GM19395 (cell line): ENCODE measurements at regions not wholly inside any gene's neighbourhood (a gene's known extent, or its start where the extent isn't known, plus 50 kb on each side); places are given as distances from the start of the nearest gene placed in this dataset.

Experiments used
- ATAC-seq: cut with Tn5 transposase; IDR thresholded peaks from one replicate; pipeline ENCODE4 v1.9.1; 2021; ENCODE audit warnings: mild to moderate bottlenecking, moderate library complexity; ENCODE audit not compliant: unreplicated experiment

DNA sequence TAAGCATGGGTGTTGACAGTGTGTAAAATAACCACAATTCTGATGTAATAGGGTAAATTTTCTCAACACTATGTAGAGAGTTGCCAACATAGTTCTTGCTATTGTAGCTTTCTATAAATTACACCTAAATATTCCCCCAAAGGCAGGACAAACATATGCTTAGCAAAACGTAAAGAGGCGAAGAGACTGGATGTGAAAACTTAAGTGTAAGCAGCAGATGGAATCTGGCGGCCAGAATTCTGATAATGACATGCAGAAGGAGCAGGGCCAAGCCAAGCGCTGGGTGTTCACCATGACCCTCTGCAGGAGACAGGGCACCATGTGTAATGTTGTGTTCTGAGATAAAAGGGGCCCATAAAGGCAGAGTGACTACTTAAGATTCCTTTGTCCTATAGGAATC lies 105.2 kb upstream of the ZNF521 start:
- ATAC-seq: no peak

DNA sequence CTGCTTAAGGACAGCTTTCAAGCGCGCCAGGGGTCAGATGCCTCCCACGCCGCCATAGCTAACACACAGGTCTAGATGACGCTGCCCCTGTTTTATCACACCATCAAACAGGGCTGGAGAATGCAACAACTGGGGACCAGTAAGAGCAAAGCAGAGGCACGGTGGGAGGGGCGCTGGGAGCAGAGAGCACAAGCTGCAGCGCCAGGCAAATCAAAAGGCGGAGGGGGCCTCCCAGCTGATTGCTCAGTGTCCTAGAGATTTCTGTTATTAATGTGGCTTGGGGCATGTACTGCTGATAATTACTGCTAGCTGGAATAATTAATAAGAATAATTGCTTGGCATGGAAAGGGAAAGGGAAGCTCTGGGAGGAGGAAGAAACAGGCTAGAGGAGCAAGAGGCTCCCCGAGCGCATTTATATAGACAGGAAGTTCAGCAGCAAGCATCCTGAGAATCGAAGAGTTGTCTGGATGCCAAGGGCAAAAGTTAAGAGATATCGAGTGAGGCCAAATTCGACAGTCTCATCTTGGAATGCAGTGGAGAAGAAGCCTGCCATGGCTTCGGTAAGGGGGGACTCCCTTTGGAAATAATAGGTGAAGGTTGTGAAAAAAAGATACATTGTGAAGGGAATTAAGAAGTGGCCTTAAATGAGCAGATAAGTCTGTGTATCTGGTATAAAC lies 104.5 kb upstream of the ZNF521 start:
- no peak for ATAC-seq

DNA sequence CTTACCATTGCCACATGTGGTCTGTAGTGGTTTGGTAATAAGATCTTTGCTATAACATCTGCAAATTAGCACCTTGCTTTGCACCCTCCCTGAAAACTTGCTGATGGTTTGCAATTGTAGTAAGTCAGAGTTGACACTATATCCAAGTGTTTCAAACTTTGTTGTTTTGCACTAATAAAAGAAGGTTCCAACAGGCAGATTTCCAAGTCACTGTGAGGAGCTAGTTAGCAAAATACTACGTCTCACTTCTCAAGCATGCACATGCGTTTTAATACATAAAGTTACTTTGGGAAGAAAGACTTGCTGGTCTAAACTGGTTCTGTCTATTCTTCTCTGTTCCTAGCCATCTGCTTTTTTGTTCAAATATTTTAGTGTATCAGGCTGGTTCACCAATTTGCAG lies 103.7 kb upstream of the ZNF521 start:
- ATAC-seq: no peak

DNA sequence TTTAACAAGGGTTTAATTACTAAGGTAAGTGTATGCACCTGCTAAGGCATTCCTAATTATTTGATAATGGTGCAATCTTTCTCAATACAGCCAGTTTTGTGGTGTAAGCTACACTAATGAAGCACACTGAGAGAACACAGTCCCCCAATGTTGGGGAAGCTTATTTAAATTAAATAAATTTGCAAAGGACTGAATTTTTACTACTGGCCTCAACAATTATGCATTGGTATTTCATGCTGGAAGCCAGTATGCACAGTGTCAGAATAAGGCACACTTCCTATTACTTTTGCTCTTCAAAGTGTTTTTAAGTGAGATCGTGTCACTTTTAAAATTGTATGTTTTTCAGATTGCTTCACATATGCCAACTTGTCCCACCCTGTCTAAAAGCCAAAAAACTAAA lies 103.2 kb upstream of the ZNF521 start:
- ATAC-seq: no peak

DNA sequence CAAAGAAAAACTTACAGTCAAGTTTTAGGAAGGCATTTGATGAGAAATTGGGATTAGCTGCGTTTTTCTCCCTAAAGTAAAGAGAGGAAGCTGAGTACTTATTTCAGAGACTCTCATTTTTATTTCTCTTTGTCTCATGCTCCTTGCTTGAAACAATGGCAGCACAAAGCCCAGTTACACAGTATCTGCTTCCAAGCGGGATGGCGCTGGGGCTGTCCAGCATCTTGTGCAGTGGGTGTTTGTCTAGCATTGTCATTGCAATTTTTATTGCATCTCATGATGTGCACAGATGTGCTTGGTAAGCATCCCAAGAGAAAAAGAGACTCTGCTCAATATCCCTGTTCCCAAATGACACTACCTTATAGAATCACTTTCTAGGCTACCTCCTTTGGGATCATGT lies 102.8 kb upstream of the ZNF521 start:
- no peak for ATAC-seq

DNA sequence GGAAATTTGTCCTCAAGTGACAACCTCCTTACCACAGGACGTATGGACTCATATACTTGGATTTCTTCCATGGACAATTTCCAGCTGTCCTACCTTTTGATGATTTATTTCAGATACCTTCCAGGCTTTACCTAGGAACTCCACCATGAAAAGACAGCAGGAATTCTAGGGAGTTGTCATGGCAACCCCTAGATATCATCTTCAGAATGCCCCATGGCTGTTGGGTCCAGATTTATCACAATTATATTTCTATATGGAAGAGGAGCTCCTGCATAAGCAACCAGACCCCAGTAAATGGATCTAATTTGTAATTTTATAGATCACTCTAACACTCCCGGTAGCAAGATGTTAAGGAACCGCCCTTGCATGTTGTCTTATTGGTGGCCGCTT lies 102.3 kb upstream of the ZNF521 start:
- no peak for ATAC-seq

DNA sequence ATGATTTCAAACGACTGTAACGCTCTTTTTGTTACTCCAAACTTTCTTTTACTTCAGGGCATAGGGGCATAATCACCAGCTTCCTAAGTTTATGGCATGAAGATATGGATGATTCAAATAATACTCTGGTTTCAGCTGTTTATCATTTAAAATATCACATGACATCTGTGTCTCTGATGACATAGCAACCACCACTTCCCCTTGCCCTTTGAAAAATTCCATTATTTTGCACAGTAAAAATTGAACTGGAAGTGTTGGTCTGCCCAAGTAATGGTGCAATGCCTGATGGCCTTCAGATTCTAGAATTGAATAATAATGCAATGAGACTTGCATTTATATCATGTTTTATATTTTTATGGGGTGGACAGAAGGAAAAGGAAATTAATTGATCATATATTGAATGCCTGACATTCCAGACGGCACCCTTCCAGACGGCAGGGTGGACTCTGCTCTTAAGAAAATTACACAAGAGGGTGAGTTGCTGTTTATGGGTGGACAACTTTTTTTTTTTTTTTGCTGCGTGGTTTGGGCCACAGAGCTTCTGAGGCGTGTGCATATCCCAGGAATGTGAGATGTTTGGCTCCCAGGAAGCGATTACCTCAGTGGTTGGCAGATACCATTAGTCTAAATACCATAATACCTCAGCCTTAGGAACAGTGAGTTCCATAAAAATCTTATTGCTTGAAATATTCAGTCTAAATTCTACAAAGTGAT lies 101.7 kb upstream of the ZNF521 start:
- no peak for ATAC-seq

DNA sequence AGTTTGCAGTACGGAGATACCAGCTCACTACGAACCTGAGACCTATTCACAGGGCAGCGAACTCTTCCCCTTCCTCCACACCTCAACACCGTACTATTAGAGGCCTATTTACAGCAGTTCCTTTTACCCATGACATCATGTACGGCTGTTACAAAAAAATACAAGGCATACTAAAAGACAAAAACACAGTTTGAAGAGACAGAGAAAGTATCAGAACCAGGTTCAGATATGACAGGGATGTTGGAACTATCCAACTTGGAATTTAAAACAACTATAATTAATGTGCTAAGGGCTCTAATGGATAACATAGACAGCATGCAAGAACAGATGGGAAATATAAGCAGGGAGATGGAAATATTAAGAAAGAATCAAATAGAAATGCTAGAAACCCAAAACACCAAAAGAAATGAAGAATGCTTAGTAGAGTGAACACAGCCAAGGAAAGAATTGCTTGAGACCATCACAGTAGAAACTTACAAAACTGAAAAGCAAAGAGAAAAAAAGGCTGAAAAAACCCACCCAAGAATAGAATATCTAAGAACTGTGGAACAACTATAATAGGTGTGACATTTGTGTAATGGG lies 99.2 kb upstream of the ZNF521 start:
- no peak for ATAC-seq

DNA sequence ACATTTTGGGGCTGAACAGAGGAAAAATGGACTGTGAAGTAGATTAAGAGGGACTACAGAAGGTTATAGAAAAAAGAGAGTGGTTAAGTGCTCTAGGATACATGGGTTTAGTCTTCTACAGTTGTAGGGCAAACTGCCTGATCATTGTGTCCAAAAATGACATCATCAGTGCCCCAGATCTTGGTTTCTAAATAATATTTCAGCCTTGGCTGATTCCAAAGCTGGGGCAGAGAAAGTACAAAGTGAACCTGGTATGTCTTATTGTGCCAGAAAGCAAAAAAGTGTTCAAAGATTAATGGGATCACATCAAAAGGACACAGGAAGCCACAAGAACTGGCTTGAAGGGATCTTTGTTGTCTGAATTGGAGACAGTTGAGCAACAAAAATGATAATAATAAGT lies 97.1 kb upstream of the ZNF521 start:
- no peak for ATAC-seq

DNA sequence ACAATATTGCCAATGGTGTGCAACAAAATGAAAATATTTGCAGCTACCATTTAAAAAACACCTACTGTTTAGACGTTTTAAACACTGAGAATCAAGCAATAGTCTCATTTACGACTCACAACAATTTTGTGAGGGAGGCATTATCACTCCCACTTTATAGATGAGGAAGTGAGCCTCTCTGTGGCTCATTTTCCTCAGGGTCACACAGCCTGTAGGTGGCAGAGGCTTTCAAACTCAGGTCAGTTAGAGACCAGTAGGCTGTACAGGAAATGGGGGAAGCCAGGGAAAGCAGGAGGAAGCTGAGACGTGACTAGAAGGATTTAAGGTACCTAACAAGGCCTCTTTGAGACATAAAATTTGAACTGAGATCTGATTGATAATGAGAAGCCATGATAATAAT lies 95.0 kb upstream of the ZNF521 start:
- no peak for ATAC-seq

DNA sequence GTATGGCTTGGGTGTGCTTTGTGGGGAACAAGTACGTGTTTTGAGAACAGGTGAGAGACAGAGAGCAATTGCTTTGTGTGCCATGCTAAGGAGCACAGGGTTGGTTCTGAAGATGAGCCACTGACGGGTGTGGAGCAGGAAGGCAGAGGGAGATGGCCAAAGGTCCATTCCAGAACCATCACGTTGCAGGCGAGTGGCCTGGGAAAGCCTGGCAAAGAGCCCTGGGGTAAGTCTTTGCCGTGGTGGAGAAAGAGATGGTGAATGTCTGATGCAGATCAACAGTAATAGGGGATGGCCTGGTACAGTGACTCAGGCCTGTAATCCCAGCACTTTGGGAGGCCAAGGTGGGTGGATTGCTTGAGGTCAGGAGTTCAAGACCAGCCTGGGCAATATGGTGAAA lies 93.5 kb upstream of the ZNF521 start:
- no peak for ATAC-seq

DNA sequence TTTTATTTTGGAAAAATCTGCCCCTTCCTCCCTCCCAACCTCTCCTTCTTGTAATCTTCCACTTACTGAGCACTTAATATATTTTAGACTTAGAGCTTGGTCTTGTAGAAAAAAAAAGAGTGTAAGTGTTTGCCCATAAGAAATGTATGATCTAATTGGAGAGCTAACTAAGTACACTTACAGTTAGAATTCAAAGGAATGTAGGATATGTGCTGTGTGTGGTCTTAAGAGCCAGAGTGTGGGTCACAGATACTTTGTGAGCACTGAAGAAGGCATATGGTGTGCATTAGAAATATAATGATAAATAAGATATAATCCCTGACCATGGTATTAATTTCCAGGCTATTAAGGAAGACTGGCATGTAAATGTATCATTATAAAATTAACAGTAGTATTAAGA lies 91.8 kb upstream of the ZNF521 start:
- ATAC-seq: no peak

DNA sequence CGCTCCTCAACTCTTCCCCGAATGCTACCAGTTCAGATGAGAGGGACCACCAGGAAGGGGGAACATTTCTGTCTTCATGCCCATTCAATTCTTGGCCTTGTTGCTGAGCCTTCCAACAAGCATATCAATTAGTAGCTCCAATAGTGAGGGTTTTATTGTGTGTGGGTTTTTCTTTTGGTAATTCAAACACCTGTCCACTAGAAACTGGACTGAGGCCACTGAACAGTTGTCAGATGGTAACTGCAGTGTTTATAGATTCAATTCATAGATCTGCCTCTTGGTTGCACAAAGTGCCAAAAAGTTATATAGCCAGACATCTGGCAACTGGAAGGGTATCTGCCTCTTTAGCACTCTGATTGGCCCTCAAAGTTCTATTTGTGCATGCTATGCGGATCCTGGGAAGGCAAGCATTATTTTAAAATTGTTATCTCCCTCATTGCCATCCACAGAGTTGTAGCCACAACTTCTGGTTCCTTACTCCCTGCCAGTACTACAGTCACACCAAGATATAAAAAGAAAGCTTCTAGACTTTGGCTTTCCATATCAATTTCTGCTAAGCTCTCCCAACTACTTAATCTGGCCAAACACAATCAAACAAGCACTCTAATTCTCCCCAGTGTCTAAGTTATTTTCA lies 83.3 kb upstream of the ZNF521 start:
- ATAC-seq: no peak

DNA sequence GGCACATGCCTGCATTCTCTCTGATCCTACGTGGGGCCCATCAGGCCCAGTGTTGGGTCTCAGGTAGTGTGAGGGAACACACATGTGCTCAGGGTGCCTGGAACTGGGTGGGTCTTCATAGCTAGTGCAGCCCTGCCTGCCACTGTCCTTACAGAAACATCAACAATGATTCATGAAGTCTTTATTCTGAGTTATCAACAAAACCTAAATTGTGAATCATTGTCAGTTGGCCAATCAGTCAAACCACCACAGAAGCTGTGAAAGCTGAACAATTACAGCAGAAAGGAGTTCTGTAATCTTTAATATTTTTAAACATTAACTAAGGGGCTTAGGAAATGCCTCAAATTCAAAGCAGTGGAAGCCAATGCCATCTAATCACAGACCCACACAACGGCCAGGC lies 82.8 kb upstream of the ZNF521 start:
- ATAC-seq: no peak

DNA sequence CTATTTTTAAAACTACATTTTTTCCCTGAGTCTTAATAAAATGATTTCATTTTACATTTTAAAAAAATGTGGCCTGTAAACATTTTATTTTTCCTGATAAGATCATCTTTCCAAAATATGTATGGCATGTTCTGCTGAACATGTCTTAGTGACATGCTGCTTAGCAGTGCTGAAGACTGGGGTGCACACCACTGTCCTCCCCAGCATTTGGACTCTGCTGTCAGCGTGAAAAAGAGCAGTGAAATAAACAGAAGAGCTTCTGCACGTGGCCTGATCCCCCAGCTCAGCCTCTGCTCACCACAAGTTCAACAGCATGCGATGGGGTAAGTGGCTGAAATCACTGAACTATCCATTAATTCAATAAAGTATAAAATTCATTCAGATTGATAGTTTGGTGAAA lies 81.6 kb upstream of the ZNF521 start:
- ATAC-seq: no peak

DNA sequence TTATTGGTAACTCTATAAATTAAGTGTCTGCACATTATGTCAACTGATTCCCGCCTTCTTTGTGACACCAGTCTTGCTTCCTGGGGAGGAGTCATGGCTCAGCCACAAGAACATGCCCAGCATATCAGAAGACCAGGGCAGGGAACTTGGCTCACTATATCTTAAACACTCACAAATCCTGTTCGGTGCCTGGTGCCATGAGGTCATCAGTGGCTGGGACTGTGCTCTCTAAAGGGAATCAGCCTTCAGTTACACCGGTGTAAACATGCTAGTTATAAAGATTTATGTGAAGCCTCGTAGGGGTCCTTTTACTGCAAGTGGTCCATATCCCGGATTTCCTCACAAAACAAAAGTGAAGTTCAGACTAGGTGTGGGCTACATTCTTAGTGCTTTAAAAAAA lies 73.1 kb upstream of the ZNF521 start:
- no peak for ATAC-seq

DNA sequence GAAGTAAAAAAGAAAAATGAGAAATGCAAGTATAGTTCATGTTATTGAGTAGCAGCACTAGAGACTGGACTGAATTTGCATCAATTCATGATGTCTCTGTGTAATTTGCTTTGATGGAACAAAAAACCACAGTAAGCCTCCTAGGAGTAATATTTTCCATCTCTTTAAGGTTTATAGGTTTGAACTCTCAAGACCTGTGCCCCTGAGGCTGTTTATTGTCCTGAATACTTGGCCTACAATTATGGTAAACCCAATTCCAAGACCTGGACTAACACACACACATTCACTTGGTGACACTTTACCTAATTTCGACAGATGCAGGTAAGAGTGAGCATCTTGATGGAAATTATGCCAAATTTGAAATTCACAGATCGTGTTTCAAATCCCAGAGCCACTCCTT lies 71.8 kb upstream of the ZNF521 start:
- no peak for ATAC-seq

DNA sequence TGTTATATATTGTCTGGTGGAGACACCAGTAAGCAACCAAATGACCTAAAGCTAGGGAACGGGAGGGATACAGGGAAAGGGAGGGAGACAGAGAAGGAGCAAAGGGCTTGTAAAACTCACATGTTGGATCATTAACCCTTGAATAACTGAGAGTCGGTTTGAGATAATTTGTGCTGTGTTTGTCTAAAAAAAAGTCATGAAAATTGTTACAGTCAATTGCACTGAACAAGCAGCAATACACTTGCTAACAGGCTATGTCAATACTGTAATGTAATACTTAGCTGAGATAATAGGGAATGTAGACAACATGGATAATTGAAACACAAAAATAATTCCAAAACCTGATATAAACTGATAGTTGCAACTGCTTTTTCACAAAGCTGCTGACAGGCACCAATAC lies 71.3 kb upstream of the ZNF521 start:
- no peak for ATAC-seq

DNA sequence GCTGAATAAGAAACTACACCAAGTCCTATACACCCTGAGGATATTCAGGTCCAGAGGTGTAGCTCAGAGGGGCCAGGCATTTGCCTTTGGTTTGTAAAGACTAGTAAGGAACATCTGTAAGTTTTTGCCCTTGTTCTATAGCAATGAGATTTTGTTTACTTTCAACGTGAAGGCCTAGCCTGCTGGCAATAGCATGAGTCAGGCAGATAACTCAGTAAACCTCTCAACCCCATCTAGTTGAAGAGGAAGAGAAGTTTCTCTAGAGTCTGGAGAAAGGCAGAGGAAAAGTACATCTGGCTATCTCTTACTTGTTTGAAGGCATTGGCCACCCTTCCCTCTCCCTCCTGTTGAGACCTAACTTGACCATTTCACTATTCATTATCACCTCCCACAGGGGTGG lies 70.3 kb upstream of the ZNF521 start:
- ATAC-seq: no peak

DNA sequence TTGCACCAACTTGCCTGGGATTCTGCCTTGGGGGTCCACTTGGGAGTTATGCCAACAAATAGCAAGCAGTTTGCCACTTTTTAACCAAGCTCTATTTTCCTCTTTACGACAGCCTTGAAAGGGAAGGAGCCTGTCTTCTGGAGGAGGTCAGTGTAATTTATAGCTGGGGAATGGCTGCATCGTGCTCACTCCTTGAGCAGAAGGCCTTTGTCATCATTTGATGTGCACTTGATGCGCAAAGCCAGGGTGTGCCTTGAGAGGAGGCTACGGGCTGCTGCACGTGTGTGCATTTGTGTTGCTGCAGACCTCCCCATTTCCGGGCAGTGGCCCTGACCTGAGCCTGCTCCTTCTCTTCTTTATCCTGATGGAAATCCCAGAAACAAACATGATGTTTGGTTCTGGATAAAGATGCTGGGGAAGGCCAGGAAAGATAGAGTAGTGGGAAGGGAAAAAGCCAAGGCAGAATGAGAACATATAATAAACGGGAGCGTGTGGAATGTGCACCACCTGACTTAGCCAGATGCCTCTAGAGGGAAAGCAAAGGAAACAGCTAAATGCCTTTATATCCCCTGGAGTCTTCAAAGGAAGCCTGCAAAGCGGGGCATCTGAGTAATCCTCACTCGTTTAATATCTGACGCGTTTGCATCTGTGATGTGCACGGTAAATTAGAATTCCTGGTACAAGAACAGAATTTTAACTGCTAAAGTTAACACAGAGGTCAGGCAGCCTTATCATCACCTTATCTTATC lies 68.3 kb upstream of the ZNF521 start:
- ATAC-seq: no peak

DNA sequence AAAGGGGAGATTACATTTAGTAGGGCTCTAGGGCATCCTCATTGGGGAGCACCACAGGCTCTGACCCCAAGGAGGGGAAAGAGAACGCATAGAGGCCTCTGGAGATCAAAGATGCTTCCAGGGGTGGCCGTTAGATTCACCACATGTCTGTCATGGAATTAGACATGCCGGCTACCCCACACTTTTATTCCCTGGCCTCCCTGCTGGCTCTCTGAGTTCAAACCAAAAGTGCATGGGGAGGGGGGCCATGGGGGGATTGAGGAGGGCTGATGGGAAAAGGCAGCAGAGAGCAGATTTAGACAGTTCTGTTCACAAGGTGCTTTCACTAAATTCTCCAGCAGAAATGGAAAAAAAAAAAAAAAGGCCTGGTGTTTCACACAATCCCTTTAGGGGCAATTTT lies 64.4 kb upstream of the ZNF521 start:
- ATAC-seq: no peak
